ENCODE measurements at regions not wholly inside any gene's neighbourhood (a gene's known extent, or its start where the extent isn't known, plus 50 kb on each side); places are given as distances from the start of the nearest gene placed in this dataset.

DNA sequence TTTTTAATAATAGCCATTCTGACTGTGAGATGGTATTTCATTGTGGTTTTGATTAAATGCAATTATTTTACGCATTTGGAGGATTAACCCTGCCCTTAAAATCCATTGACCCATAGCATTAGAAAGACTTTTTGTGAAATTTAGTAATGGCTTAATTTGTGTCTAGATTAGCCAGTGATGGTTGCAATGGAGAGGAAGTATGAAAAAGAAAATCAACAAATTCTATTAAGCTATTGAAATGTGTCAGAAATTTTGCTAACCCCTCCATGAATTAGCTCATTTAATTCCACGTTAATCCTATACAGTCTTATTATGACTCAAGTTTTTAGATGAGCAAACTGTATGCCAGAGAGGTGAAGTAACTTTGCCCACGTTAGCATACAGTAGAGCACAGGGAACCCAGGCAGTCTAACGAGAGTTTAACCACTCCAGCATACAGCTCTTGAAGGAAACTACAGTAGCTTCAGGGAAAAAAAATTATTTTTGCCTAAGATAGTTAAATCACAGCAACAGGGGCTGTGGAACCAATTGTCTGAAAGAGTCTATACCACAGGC is 158.2 kb upstream of the PPP2R2B start:
- DNase-seq, result no peak

DNA sequence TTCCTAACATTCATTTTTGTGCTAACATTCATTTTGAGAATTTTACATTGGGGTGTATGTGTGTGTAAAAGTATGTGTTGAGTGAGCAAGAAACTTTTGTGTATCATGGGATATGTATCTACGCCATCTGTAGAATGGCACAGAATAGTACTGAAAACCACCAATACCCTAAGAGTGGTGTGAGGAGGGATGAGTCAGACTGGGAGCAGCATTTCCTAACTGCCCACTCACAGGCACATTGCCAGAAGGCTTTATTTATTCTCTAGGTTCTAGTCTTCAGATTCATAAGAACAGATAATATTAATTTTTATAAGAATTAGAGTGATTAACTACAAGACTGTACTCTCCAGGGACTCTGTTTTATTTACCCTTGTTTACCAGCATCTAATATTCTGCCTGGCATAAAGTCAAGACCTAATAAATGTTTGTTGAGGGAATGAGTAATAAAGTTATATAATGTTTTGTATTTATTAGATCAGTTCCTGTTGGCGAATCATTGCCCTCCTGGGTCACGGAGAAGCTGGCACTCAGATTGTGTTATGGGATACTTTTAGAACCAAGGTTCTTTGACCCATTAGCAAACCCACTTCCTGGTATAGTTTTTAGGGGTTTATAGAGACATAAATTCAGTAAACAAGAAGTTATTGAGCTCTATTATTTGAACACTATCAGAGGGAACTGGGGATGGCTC is 159.1 kb upstream of the PPP2R2B start:
- DNase-seq, result no peak

- no peak for DNase-seq
Observed at GRCh38 chr5:147040856-147041255, 162.3 kb upstream of the PPP2R2B start.

GRCh38 chr5:147044572-147045273 is 166.2 kb upstream of the PPP2R2B start:
- no peak for DNase-seq

DNA sequence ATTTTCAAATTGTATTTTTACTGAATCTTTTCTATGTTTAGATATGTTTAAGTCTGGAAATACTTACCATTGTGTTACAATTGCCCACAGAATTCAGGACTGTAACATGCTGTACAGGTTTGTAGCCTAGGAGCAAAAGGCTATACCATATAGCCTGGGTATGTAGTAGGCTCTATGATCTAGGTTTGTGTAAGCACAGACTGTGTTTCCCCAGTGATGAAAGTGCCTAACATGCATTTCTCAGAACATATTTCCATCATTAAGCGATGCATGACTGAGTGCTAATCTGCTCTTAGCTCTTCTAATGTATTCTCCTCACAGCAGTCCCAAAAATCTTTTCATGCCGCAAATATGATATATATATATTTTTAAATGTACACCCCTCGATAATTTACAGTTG is 166.7 kb upstream of the PPP2R2B start:
- DNase-seq, result no peak

- DNase-seq, result no peak
Observed at GRCh38 chr5:147046281-147046680, 167.7 kb upstream of the PPP2R2B start.

GRCh38 chr5:147046894-147047293 is 168.3 kb upstream of the PPP2R2B start:
- DNase-seq, result no peak

- no peak for DNase-seq
Observed at GRCh38 chr5:147049764-147050163, 171.2 kb upstream of the PPP2R2B start.

GRCh38 chr5:147050172-147050571 is 171.6 kb upstream of the PPP2R2B start:
- no peak for DNase-seq

DNA sequence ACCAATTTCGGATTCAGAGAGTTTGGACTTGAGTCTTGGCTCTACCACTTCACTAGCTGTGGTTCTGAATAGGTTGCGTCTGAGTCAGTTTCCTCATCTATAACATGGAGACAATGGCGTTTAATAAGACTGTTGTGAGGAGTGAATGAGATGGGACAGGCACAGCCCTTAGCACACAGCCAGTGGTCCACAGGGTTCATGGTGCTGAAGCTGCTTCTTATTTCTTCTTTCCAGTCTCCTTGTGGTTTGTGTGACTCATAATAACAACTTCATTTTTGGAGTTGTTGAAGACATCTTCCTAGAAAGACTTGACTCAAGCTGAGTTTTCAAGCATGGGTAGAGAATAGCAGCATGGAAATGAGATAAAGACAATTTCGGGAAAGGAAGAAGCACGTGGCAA is 172.6 kb upstream of the PPP2R2B start:
- DNase-seq, result no peak

GRCh38 chr5:147052519-147052918 is 174.0 kb upstream of the PPP2R2B start:
- DNase-seq, result no peak

- DNase-seq, result peak in 2 of 51 donors; percentile 24 to 43
Observed at GRCh38 chr5:147055089-147055826, 176.7 kb upstream of the PPP2R2B start.

DNA sequence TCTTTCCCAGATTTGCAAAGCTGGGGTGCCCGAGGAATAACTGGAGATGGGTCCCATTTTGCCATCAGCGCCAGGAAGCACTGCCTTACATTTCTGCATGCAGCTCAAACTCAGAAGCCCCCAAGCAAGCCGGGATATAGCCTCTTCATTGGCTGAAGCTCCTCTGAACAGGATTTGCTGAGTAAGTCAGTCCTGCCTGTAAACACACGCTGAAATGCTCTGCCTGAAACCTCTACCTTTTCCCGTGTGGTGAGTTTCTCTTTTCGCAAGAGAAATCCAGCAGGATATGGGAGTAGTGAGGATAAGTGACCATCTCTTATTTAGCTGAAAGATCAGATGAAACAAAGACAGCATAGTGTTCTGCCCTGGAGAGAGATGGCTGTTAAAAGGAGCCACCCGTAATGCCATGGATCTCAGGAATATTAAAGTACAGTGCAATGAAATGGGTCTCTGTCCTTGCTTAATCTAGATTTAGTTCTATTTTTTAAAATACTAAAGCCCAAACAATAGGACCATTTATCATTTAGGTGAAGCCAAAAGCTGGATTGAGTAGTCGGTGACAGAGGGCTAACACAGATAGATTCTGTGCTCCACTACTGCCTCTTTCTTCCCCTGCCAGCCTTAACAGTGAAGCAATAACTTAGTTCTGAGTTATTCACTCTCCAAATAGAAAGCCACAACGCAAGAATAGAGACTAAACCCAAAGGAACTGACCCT is 177.5 kb upstream of the PPP2R2B start:
- DNase-seq, result peak in 19 of 51 donors; percentile 2 to 61 (median 12)

GRCh38 chr5:147057051-147057450 is 177.8 kb upstream of the STK32A start:
- DNase-seq, result no peak

GRCh38 chr5:147061431-147061830 is 173.4 kb upstream of the STK32A start:
- no peak for DNase-seq

- no peak for DNase-seq
Observed at GRCh38 chr5:147062427-147062826, 172.4 kb upstream of the STK32A start.

GRCh38 chr5:147063943-147064342 is 170.9 kb upstream of the STK32A start:
- no peak for DNase-seq

GRCh38 chr5:147065071-147065470 is 169.8 kb upstream of the STK32A start:
- DNase-seq, result no peak

DNA sequence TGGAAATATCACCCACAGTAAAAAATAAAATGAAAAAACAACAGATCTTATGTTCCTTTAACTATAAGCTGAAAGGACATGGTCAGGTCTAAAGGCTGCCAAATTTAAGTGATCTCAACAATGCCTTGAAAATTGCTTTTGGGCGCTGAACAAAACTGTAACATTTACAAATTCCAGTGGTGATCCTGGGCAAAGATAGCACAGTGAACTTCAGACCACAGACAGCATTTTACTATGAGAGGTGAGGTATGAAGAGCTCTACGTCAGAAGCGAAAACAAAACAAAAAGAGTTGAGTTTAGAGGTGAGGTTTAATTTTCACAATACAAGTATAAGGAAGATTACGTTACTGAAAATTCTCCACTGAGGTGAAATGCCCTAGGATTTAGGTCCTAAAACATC is 165.8 kb upstream of the STK32A start:
- no peak for DNase-seq

GRCh38 chr5:147072622-147073021 is 162.2 kb upstream of the STK32A start:
- no peak for DNase-seq

DNA sequence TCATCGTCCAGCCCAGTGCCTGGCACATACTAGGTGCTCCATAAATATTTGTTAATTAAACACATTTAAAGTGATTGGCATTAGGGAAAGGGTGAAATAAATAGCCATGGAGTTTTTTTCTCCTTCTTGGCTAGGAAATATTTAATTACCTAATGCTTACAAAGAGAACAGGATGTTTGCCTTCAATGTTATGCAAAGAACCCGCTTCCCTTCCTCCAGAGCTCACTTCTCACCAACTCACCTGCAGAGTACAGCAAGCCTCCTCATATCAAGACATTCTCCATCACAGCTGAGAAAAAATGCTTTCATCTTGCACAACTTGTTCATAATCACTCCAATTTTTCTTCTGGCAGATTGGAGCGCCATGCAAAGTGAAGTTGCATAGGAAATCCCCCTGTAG is 161.7 kb upstream of the STK32A start:
- DNase-seq, result no peak

GRCh38 chr5:147075187-147075586 is 159.6 kb upstream of the STK32A start:
- no peak for DNase-seq
